ENCODE measurements at regions not wholly inside any gene's neighbourhood (a gene's known extent, or its start where the extent isn't known, plus 50 kb on each side); places are given as distances from the start of the nearest gene placed in this dataset.

GRCh38 chr15:69919816-69920215 is 177.9 kb downstream of the TLE3 start:
- TF ChIP-seq, protein P1, sequence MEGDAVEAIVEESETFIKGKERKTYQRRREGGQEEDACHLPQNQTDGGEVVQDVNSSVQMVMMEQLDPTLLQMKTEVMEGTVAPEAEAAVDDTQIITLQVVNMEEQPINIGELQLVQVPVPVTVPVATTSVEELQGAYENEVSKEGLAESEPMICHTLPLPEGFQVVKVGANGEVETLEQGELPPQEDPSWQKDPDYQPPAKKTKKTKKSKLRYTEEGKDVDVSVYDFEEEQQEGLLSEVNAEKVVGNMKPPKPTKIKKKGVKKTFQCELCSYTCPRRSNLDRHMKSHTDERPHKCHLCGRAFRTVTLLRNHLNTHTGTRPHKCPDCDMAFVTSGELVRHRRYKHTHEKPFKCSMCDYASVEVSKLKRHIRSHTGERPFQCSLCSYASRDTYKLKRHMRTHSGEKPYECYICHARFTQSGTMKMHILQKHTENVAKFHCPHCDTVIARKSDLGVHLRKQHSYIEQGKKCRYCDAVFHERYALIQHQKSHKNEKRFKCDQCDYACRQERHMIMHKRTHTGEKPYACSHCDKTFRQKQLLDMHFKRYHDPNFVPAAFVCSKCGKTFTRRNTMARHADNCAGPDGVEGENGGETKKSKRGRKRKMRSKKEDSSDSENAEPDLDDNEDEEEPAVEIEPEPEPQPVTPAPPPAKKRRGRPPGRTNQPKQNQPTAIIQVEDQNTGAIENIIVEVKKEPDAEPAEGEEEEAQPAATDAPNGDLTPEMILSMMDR (IDR thresholded peaks at IDR 0.05) = no peak
- TF ChIP-seq POLR2A (IDR thresholded peaks at IDR 0.05) = no peak

Measured in thyroid gland (tissue), 4 donors.